Activated CD8-positive, alpha-beta memory T cell treated with anti-CD3 and anti-CD28 coated beads for 24 hours (primary cell): ENCODE measurements at regions not wholly inside any gene's neighbourhood (a gene's known extent, or its start where the extent isn't known, plus 50 kb on each side); places are given as distances from the start of the nearest gene placed in this dataset.

Source experiments
- DNase-seq: peaks from one replicate; pipeline ENCODE4 v3.0.0-alpha.2; 2020

DNA sequence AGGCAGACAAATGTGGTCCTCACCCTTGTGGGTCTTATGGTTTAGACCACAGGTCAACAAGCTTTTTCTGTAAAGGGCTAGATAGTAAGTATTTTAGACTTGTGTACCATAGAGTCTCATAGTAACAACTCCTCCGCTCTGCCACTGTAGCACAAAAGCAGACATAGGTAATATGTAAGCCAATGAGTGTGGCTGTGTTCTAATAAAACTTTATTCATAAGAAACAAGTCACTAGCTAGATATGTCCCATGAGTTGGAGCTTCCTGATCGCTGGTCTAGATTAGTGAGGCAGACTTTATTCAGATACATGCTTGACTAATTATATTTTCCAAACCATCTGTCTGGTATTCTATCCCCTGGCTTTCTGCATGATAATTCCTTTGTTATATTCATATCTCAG, 196.4 kb upstream of the TSHZ2 start:
- DNase-seq, result no peak

DNA sequence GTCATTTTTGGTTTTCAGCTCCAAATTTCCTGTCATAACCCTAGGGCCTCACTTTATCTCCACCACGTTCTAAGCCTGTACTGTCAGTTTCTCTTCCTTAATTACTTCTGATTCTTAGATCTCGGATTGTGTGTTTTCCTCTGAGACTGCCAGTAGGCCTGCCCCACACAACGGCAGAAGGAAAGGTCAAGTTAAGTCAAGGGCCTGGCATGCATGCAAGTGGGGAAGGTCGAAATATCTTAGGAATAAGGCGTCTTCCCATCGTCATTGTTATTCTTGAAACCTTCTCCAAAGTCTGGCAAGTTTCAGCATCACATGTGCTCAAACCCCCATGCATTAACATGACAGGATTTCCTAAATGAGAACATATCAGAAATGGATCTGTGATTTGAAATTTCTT, 203.5 kb upstream of the TSHZ2 start:
- DNase-seq, result no peak

DNA sequence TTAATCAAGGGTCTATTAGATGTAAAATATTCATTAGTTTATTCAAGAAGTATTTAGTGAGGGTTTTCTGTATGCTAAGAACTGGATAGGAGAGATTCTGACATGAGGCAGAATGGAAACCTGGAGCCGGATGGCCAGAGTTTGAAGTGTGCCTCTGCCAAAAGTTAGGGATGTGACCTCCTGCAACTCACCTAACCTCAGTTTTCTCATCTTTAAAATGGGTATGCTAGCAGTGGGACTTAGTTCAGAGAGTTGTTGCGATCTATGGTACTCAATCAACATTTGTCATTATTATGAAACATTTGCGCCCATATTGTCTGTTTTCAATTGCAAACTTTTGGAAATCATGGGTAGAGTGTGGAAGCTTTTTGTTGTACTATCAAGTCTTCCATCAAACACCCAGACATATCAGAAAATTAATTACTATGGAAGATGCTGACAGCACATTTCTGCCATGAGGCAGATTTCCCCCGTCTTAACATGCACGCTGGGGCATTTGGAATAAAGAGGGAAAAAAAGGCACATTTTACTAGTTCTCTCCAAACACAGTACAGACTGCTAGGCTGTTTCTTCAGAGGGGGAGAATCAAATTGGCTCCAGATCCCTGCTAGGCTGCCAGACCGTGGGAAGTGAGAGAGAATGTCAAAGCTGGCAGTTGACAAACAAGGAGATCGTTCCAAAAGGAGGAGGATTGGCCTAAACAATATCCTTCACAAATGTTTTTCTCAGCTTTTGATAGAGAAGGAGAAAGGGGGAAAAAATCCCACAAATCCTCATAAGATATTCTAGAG, 205.3 kb upstream of the TSHZ2 start:
- DNase-seq, result no peak

DNA sequence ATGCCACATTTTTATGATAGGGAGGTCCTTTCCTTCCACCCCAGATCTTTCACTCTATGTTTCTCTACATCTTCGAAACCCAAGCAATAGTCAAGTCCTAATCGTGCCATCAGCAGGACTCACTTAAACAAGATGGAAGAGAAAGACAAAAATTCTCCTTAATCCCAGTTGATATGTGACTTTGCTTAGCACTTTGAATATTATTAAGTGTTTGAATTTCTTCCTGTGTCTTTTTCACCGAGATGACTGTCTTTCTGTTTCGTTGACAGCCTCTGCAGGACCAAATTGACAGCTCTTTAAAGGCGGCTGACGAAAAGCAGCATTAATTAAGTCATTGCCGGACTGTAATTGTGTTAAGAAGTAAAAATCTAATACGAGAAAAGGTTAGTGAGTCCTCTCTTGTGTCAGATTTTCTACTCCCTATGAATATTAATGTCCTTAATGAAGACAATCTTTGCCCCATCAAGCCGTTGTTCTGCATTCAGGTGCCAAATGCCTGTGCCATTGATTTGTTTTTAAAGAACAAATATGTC, 208.8 kb upstream of the TSHZ2 start:
- DNase-seq, result no peak

DNA sequence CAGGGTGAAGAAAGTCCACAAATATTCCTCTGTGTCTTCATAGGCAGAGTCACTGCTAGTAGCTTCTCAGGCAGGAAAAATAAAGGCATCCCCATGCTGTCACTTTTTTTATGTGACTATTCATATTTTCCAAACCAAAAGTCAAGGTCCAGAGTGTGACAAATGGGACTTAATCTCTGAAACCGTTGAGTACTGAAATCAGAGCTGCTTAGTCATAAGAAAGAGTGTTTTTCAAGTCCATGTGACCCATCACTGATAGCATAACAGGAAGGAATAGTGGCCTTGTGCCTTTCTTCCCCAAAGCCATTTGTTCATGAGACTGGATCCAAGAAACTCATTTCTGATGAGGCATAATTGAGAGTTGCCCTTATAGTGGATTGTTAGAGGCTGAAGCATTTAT, 210.3 kb upstream of the TSHZ2 start:
- no peak for DNase-seq

DNA sequence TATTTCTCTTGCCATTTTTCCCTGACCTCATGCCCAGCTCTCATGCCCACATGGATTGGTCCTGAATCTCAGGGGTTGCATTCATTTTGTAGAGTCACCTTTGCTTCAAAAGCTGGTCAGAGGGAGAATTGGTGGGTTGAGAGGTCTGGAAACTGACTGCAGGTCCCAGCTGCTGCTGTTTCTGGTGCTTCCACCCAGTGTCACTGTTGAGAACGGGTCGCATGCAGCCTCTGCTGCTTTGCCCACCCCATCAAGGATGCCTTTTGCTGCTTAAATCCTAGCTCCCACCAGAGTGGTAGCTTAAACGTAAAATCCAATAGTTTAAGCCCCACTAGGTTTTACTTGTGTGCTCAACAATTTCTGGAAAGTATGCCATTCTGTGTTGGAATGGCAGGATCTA, 211.4 kb upstream of the TSHZ2 start:
- no peak for DNase-seq

DNA sequence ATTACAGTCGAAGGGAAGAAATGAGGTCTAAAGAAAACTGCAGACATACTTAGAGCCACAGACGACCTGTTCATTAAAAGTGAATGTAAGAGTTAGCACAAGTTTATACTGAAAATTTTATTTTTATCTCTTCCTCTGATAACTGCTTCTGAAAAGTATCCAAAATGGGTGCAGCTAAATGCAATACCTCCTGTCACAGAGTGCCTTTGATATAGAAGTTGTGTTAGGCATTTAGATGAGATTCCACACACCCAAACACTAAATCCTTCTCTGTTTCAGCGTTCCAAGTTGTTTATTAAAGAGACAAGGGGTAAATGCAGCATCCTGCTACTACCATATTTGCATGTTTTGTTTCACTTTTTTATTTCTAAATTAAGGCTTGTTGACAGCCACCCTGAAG, 214.7 kb upstream of the TSHZ2 start:
- DNase-seq, result no peak

DNA sequence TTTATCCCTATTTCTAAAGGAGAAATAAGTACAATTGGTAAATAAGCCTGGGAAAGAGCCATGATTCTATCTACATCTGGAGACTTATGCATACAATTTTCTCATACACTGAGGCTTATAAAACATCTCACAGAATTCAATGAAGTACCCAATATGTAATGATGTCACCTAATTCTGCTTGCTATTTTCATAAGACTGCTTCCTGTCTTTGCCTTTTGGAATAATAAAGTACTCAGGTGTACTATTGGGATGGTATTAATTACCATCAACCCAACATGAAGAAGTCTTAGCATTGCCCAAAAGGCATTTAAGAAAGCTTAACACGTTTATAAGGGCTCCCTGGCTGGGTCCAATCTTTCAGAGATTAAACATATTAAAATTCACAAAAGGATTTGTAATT, 216.4 kb upstream of the TSHZ2 start:
- no peak for DNase-seq

DNA sequence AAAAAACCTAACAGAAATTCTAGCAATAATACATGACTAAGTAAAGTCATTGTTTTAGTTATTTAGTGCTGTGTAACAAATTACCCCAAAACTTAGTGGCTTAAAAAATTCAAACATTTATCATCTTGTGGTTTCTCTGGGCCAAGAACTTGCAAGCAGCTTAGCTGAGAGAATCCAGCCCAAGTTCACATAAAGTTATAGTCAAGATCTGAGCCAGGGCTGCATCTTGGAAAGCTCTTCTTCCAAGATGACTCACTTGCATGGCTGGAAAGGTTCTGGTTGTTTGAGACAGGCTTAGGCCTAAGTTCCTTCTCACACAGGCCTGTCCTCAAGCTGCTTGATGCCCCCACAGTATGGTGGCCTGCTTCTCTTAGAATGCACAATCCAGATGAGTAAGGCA, 217.8 kb upstream of the TSHZ2 start:
- no peak for DNase-seq

DNA sequence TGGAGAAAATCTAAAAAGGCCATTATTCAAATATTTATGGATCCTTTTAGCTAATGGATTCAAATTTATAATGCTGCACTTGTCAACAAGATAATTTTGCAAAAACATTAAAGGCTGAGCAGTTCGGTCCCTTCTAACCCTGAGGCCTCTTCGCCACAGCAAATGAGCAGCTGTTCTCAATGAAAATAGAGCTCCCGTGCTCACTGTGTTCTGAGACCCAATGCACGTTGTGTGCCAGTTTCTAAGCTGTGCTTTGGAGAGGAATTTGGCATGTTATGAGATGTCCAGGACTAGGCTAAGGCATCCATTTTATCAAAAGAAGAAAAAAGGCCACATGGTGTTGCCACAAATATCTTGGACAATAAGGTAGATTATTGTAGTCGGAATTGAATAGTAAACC, 220.1 kb upstream of the TSHZ2 start:
- DNase-seq, result no peak

DNA sequence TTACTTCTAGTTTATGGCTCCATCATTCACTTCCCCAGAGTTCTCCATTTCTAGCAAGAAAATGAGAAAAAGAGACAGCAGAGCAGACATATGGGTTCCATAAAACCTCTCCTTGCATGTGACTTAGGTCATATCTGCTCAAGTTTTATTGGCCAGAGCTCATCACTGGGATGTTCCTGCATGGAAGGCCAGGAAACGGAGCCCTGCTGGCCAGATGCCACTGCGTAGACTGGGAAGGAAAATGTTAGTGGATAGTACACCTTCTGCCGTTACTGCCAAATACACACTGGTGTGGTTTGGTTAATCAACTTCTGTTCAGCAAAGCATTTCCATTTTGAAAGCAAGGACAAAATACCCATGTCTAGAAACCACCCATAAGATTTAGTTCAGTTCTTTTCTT, 220.6 kb upstream of the TSHZ2 start:
- no peak for DNase-seq

DNA sequence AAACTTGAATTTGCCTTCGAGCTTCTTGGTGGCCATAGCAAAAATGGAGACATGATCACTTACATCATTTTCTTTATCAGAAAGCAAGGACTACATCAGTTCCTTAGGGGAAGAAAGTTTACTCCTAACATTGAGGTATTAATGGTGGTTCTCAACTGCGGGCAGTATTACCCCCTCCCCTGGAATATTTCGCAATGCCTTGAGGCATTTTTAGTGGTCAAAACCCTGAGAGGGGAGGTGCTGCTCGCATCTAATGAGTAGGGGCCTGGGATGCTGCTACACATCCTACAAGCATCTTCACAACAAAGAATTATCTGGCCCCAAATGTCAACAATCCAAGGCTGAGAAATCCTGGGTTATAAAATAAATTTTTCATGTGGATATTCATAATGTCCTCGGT, 222.2 kb upstream of the TSHZ2 start:
- no peak for DNase-seq

DNA sequence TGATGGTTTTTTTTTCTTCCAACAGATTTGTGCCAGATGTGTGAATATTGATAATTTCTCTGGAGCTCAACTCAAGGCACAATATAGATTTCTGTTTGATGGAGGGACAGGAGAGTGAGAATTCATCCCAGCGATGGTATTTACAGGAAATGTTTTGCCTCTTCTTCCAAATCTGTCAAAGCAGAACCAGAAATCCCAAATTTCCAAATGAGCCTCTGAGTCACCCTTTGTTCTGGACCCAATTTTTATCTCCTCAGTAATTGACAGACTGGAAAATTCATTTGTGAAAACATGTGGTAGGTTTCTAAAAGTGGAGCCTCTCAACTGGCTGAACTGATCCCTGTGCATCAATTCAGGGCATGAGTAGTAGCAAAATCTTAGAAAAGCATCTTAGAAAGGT, 223.2 kb upstream of the TSHZ2 start:
- no peak for DNase-seq

DNA sequence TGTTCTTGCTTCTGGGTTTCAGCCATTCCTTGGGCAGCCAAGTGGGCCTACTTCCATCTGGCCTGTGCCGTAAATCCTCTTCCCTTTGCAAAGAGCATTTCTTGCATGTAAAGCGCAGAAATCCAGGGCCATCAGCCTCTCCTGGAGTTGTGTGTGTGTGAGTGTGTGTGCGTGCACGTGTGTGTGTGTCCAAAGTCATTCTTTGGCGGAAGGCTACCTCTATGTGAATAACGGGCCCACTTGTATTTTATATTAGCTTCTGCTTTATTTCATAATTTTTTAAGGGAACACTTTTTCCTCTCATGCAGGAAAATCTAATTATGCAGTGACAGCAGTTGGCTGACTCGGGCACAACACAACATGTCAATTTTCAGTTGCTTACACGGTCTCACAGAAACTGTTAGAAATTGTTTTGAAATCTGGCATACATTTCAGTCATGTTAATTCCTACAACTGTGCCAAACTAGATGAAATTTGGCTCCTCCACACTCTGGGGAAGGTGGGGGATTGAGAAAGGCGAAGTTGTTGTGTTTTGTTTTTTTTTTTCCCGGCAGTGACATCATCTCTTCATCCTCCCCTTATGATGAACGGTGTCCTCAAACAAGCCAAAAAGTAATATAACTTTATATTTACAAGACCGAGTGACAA, 223.7 kb upstream of the TSHZ2 start:
- DNase-seq, result no peak

DNA sequence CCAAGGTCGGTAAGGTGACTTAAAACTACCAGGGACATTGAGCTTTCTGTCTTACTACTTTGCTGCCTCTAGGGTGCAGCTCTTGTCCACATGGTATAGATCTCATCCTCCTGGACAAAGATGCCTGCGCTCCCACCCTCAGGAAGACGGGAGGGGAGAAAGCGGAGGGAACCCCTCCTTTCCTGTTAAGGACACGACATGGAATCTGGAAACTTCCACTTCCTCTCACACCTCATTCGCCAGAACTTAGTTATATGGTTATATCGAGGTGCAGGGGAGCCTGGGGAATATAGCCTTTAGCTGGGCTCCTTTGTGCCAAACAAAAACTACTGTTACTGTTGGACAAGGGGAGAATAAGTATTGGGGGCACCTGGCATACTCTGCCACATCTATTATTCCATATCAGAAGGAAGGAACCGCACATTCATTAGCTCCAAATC, 224.3 kb upstream of the TSHZ2 start:
- no peak for DNase-seq

DNA sequence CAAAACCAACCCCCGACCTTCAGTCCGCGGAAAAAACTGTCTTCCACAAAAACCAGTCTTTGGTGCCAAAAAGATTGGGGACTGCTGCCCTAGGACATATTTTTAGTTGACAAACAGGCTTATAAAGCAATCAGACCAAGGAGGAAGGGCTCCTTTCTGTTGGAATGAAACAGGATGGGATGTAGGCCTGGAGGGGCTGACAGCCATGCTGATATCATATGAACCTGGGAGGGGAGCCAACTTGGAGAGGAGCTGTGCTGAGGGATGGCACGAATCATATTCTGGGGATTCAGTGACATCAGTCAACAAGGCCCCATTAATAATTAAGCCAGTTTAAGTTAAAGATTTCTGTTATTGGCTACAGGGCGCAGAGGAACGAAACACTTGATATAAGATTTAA, 225.4 kb upstream of the TSHZ2 start:
- DNase-seq, result no peak

DNA sequence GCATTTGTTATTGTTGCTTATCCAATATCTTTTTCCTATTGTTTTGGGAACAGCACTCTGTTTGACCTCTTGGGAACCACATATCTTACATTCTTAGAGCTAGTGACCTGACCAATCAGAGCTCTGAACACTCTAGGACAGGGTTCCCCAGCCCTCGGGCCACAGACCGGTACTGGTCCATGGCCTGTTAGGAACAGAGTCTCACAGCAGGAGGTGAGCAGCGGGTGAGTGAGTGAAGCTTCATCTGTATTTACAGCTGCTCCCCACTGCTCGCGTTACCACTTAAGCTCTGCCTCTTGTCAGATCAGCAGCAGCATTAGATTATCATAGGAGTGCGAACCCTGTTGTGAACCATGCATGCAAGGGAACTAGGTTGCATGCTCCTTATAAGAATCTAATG, 226.0 kb upstream of the TSHZ2 start:
- DNase-seq, result no peak

DNA sequence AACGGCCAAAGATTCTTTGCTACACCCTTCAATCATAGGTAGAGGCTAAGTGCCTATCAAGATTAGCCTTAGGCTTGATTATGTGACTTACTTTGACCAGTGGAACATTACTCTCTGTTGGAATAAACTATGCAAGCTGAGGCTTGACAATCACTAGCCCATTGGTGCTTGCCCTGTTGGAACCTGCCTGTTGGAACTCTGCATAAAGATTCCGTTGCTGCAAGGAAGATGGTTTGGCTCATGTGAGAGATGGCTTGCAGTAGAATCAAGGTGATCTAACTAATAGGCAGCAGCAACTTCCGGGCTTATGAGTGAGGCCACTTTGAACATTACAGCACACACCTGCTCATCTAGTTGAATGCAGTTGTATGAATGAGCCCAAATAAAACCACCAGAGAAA, 227.7 kb upstream of the TSHZ2 start:
- no peak for DNase-seq

DNA sequence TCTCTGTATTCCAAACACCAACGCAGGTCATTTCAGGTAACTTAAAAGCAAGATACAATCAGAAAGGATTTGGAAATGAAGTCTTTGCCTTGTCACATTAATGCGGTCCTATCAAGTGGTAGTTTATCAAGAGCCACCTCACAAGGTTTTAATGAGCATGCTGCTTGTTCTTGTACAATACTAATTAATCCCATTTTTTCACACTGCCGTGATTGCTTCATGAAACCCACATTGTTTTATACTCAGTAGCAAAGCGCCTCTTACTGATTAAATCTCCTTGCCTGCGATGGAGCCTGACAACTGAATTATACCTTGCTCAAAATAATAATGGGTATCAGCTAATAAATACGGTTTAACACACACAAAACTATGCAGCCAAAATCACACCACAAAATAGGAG, 234.1 kb upstream of the TSHZ2 start:
- no peak for DNase-seq

DNA sequence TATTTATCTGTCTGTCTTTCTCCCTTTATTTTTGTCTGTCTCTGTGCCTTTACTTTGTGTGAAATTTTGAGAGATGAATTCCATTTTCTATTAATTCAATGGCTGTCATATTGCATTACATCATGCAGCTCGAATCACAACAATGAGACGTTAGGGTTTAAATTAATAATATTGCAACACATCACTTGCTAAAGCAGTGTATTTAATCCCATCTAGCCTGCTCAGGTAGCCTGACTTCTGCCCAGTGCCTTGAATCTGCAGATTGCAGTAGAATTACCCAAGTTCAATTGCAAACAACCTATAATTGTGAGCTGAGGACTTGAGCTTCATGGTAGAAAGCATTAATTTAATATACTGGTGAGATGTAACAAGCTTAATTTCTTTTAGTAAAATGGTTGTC, 235.7 kb upstream of the TSHZ2 start:
- DNase-seq, result no peak

DNA sequence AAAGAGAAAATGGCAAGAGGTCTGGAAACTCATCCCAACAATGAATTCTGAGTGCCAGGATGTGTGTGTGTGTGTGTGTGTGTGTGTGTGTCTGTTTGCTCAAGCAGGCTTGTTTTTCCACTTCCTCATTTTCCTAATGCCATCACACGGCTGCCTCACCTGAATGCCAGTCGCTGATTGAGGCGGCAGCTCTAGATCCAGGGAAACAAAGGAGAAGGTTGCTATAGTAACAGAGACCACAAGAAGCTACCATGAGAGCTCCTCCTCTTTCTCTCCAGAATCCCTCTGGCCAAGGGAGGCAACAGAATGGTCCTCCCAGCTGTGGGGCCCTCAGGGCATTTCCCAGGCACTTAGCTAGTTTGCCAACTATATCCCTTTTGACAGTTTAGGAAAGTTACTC, 241.1 kb upstream of the TSHZ2 start:
- no peak for DNase-seq

DNA sequence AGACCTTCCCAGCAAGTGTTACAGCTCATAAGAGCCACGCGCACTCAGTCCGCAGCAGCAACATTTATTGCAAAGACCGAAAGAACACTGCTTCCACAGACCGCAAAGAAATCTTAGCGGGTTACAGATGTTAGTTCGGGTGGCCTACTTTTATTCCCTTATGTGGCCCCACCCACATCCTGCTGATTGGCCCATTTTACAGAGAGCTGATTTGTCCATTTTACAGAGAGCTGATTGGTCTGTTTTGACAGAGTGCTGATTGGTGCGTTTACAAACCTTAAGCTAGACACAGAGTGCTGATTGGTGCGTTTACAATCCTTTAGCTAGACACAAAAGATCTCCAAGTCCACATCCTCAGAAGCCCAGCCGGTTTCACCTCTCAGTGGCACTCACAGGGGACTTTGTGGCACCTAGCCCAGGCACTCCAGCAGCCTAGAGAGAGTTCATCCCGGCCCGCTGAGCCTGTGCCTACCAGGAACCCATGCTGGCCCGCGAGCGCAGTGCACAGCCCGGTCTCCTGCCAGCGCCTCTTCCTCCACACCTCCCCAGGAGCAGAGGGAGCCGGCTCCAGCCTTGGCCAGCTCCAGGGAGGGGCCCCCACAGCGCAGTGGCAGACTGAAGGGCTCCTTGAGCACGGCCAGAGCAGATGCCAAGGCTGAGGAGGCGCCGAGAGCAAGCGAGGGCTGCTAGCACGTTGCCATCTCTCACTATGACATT, 244.3 kb upstream of the TSHZ2 start:
- DNase-seq, result no peak

DNA sequence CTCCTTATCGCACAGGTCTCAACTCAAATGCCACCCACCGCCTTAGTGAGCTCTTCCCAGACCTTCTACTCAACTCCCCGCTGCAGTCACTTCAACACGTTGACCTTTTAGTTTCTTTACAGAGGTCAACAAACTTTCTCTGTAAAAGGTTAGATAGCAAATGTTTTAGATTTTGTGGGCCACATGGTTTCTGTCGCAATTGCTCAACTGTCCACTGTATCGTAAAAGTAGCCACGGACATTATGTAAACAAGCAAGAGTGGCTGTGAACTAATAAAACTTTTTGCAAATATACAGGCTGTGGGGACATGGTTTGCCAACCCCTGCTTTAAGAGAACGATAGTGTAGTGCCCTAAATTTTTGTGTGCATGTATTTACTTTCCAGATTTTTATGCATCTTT, 247.6 kb upstream of the TSHZ2 start:
- DNase-seq, result no peak
